GM12873 (cell line): ENCODE measurements at regions not wholly inside any gene's neighbourhood (a gene's known extent, or its start where the extent isn't known, plus 50 kb on each side); places are given as distances from the start of the nearest gene placed in this dataset.

Experiments used
- TF ChIP-seq, protein P1 (sequence below): IDR thresholded peaks from 2 replicates; pipeline ENCODE4 v1.5.1; 2012; ENCODE audit warnings: low read depth, mild to moderate bottlenecking, moderate library complexity, low read length, control low read depth; ENCODE audit not compliant: insufficient read depth; ENCODE audit errors: missing control alignments

DNA sequence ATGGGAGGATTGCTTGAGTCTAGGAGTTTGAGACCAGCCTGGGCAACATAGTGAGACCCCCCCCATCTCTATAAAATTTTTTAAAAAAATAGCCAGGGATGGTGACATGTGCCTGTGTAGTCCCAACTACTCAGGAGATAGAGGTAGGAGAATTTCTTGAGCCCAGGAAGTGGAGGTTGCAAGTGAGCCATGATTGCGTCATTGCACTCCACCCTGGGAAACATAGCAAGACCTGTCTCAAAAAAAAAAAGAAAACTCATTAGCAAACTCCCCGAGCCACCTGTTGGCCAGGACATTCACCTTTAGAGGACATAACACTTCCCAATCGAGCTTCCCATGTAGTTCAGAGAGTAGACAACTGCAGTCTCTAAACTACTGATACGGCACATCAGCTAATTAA lies 274.2 kb downstream of the ABCC12 start:
- TF ChIP-seq, protein P1, sequence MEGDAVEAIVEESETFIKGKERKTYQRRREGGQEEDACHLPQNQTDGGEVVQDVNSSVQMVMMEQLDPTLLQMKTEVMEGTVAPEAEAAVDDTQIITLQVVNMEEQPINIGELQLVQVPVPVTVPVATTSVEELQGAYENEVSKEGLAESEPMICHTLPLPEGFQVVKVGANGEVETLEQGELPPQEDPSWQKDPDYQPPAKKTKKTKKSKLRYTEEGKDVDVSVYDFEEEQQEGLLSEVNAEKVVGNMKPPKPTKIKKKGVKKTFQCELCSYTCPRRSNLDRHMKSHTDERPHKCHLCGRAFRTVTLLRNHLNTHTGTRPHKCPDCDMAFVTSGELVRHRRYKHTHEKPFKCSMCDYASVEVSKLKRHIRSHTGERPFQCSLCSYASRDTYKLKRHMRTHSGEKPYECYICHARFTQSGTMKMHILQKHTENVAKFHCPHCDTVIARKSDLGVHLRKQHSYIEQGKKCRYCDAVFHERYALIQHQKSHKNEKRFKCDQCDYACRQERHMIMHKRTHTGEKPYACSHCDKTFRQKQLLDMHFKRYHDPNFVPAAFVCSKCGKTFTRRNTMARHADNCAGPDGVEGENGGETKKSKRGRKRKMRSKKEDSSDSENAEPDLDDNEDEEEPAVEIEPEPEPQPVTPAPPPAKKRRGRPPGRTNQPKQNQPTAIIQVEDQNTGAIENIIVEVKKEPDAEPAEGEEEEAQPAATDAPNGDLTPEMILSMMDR = no peak

- TF ChIP-seq, protein P1 = no peak
Measured at GRCh38 chr16:47880653-47881052, 275.1 kb downstream of the ABCC12 start.

DNA sequence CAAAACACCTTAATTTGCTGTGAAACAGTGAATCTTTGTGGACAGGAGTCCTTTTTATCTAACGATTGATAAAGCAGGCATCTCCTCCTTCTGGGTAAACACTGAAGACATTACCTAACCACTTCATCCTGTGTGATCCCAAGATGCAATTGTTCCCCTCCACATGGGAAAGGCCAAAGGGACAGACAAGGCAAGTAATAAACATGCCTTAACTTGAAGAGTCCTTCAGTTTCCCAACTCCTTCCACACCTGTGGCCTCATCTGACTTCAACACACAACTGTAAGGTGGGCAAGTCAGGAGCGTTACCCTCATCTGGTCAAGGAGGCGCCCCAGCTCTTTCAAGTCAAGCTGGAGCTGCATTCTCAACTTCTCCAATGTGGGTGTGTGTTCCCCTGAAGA lies 278.6 kb downstream of the ABCC12 start:
- TF ChIP-seq, protein P1 = no peak

GRCh38 chr16:47876511-47876910 lies 279.3 kb downstream of the ABCC12 start:
- TF ChIP-seq, protein P1 = no peak

- TF ChIP-seq, protein P1 = peak; percentile 52
Measured at GRCh38 chr16:47873434-47873833, 282.4 kb downstream of the ABCC12 start.

DNA sequence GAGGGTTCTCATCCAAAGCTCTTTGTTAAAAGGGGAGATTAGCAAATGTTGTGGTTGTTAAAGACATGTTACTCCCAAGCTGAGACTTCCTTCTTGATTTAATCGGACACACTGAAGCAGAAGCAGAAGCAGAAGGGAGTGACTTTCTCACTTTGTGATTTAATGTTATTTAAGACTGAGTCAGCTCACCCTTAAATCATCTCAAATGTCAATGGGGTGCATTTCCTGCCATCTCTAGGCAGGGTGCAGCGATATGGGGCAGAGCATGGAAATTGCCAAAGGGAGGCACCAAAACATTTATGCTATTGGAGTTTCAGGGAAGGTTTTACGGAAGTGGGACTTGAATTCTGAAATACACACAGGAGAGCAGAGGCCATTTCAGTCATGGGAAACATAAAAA lies 283.6 kb downstream of the ABCC12 start:
- TF ChIP-seq, protein P1 = no peak

- TF ChIP-seq, protein P1 = no peak
Measured at GRCh38 chr16:47866423-47866822, 289.4 kb downstream of the ABCC12 start.

- TF ChIP-seq, protein P1 = no peak
Measured at GRCh38 chr16:47865337-47865855, 290.4 kb downstream of the ABCC12 start.
